ENCODE measurements at regions not wholly inside any gene's neighbourhood (a gene's known extent, or its start where the extent isn't known, plus 50 kb on each side); places are given as distances from the start of the nearest gene placed in this dataset.

- TF ChIP-seq, protein P1, sequence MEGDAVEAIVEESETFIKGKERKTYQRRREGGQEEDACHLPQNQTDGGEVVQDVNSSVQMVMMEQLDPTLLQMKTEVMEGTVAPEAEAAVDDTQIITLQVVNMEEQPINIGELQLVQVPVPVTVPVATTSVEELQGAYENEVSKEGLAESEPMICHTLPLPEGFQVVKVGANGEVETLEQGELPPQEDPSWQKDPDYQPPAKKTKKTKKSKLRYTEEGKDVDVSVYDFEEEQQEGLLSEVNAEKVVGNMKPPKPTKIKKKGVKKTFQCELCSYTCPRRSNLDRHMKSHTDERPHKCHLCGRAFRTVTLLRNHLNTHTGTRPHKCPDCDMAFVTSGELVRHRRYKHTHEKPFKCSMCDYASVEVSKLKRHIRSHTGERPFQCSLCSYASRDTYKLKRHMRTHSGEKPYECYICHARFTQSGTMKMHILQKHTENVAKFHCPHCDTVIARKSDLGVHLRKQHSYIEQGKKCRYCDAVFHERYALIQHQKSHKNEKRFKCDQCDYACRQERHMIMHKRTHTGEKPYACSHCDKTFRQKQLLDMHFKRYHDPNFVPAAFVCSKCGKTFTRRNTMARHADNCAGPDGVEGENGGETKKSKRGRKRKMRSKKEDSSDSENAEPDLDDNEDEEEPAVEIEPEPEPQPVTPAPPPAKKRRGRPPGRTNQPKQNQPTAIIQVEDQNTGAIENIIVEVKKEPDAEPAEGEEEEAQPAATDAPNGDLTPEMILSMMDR (IDR thresholded peaks at IDR 0.05; ENCODE audit: extremely low read depth, missing control alignments): no peak
- DNase-seq (ENCODE audit: low spot score): no peak
These were observed 655.2 kb upstream of the FAM174A start for GRCh38 chr5:99879791-99880511.

DNA sequence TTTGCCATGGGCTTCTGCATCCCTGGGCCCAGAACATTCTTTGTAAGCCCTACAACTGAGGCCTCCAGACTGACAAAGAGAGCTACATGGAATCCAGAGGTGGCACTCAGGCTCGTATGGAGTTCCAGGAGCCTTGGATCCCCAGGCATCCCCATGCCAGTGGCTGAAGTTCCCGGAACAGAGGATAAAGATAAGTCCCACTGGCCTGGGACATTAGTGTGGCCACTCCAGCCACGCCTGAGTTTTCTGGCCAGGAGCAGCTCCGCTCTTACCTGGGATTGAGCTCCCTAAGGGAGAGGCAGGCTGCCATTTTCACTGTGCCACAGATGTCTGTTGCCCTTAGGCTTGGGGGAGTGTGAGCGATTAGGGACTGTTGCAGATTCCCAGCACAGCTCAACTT, 656.3 kb upstream of the FAM174A start:
- DNase-seq (ENCODE audit: low spot score): no peak
- TF ChIP-seq, protein P1 (IDR thresholded peaks at IDR 0.05; ENCODE audit: extremely low read depth, missing control alignments): no peak

GRCh38 chr5:99866740-99867139, 668.4 kb upstream of the FAM174A start:
- TF ChIP-seq, protein P1 (IDR thresholded peaks at IDR 0.05; ENCODE audit: extremely low read depth, missing control alignments): no peak
- DNase-seq (ENCODE audit: low spot score): no peak

DNA sequence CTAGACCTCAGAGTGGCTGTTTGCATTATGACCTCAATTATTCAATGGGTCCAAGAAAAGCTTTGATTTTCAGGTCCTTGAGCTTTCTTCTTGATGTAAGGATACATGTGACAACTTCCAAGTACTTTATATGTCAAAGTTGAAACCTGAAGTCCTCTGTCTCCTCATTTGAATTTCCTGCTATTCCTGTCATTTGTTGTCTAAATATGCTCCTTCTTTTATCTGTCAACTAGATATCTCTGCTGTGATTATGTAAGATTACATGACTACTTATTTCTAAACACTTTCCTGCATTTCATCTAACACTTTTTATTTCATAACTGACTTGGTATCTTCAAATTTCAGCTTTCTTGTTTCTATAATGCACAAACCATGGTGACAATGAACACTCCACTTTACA, 670.0 kb upstream of the FAM174A start:
- DNase-seq (ENCODE audit: low spot score): no peak
- TF ChIP-seq, protein P1 (IDR thresholded peaks at IDR 0.05; ENCODE audit: extremely low read depth, missing control alignments): no peak

GRCh38 chr5:99835791-99836190, 699.4 kb upstream of the FAM174A start:
- TF ChIP-seq, protein P1 (IDR thresholded peaks at IDR 0.05; ENCODE audit: extremely low read depth, missing control alignments): no peak
- DNase-seq (ENCODE audit: low spot score): no peak

- TF ChIP-seq, protein P1 (IDR thresholded peaks at IDR 0.05; ENCODE audit: extremely low read depth, missing control alignments): no peak
These were observed 708.0 kb upstream of the FAM174A start for GRCh38 chr5:99827136-99827535.

DNA sequence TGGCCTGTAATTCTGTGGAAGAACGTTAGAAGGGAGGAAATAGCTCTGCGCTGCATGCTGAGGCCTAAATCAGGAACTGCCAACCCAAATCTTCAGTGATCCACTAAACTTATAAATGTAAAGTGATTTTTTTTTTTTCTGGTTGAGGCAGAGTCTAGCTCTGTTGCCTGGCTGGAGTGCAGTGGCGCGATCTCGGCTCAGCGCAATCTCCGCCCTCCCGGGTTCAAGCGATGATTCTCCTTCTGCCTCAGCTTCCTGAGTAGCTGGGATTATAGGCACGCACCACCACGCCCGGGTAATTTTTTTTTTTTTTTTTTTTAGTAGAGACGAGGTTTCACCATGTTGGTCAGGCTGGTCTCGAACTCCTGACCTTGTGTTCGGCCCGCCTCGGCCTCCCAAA, 717.4 kb upstream of the FAM174A start:
- TF ChIP-seq, protein P1 (IDR thresholded peaks at IDR 0.05; ENCODE audit: extremely low read depth, missing control alignments): no peak
- DNase-seq (ENCODE audit: low spot score): no peak

More at GRCh38 chr5:99827136-99827535, 708.0 kb upstream of the FAM174A start:
- no peak for DNase-seq (ENCODE audit: low spot score)

All from GM20000 (cell line).